ENCODE measurements at regions not wholly inside any gene's neighbourhood (a gene's known extent, or its start where the extent isn't known, plus 50 kb on each side); places are given as distances from the start of the nearest gene placed in this dataset.

- no peaks in the 10 kb centered on the region for H3K36me3 ChIP-seq
- DNase-seq: no peak
- TF ChIP-seq CTCF (IDR thresholded peaks at IDR 0.05; ENCODE audit: low read depth, low read length): no peak
- H3K9me3 ChIP-seq (ENCODE audit: severe bottlenecking): no peaks in the 10 kb centered on the region
- H3K27ac ChIP-seq: no peak overlapping the region
- no peaks in the 10 kb centered on the region for H3K27me3 ChIP-seq (ENCODE audit: insufficient read depth, low read depth, severe bottlenecking)
- no peak overlapping the region for H3K4me3 ChIP-seq (ENCODE audit: low read depth, low read length)
Measured at GRCh38 chr3:109809513-109809912, 472.2 kb upstream of the DPPA4 start.

- Histone ChIP-seq H3K27ac (no peak overlapping the region), H3K27me3 (ENCODE audit: insufficient read depth, low read depth, severe bottlenecking) (no peaks in the 10 kb centered on the region), H3K4me3 (ENCODE audit: low read depth, low read length) (no peak overlapping the region), H3K36me3 (no peaks in the 10 kb centered on the region), H3K9me3 (ENCODE audit: severe bottlenecking) (no peaks in the 10 kb centered on the region)
- no peak for DNase-seq
- TF ChIP-seq CTCF (IDR thresholded peaks at IDR 0.05; ENCODE audit: low read depth, low read length): no peak
Measured at GRCh38 chr3:109818081-109818480, 480.7 kb upstream of the DPPA4 start.

- H3K27me3 ChIP-seq (ENCODE audit: insufficient read depth, low read depth, severe bottlenecking): no peaks in the 10 kb centered on the region
- H3K4me3 ChIP-seq (ENCODE audit: low read depth, low read length): no peak overlapping the region
- no peak overlapping the region for H3K27ac ChIP-seq
- no peaks in the 10 kb centered on the region for H3K9me3 ChIP-seq (ENCODE audit: severe bottlenecking)
- no peaks in the 10 kb centered on the region for H3K36me3 ChIP-seq
- DNase-seq: no peak
- no peak for TF ChIP-seq CTCF (IDR thresholded peaks at IDR 0.05; ENCODE audit: low read depth, low read length)
Measured at GRCh38 chr3:109819734-109820133, 482.4 kb upstream of the DPPA4 start.

- H3K27me3 ChIP-seq (ENCODE audit: insufficient read depth, low read depth, severe bottlenecking): no peaks in the 10 kb centered on the region
- H3K9me3 ChIP-seq (ENCODE audit: severe bottlenecking): no peaks in the 10 kb centered on the region
- no peak overlapping the region for H3K27ac ChIP-seq
- no peak for TF ChIP-seq CTCF (IDR thresholded peaks at IDR 0.05; ENCODE audit: low read depth, low read length)
- no peak for DNase-seq
- H3K36me3 ChIP-seq: no peaks in the 10 kb centered on the region
- no peak overlapping the region for H3K4me3 ChIP-seq (ENCODE audit: low read depth, low read length)
Measured at GRCh38 chr3:109825971-109826810, 488.8 kb upstream of the DPPA4 start.

- no peaks in the 10 kb centered on the region for H3K9me3 ChIP-seq (ENCODE audit: severe bottlenecking)
- H3K27me3 ChIP-seq (ENCODE audit: insufficient read depth, low read depth, severe bottlenecking): no peaks in the 10 kb centered on the region
- H3K27ac ChIP-seq: no peak overlapping the region
- no peaks in the 10 kb centered on the region for H3K36me3 ChIP-seq
- DNase-seq: no peak
- TF ChIP-seq CTCF (IDR thresholded peaks at IDR 0.05; ENCODE audit: low read depth, low read length): no peak
- no peak overlapping the region for H3K4me3 ChIP-seq (ENCODE audit: low read depth, low read length)
Measured at GRCh38 chr3:109831403-109831802, 494.1 kb upstream of the DPPA4 start.

- Histone ChIP-seq H3K9me3 (ENCODE audit: severe bottlenecking) (no peaks in the 10 kb centered on the region), H3K36me3 (no peaks in the 10 kb centered on the region), H3K27ac (no peak overlapping the region), H3K4me3 (ENCODE audit: low read depth, low read length) (no peak overlapping the region), H3K27me3 (ENCODE audit: insufficient read depth, low read depth, severe bottlenecking) (no peaks in the 10 kb centered on the region)
- TF ChIP-seq CTCF (IDR thresholded peaks at IDR 0.05; ENCODE audit: low read depth, low read length): no peak
- no peak for DNase-seq
Measured at GRCh38 chr3:109835958-109836357, 498.6 kb upstream of the DPPA4 start.

Data from WERI-Rb-1 (cell line).